Hindlimb muscle (tissue), 1 donor: ENCODE measurements at regions not wholly inside any gene's neighbourhood (a gene's known extent, or its start where the extent isn't known, plus 50 kb on each side); places are given as distances from the start of the nearest gene placed in this dataset.

Experiments used
- DNase-seq: peaks from one replicate; pipeline ENCODE4 v3.0.0-alpha.2; 2013

DNA sequence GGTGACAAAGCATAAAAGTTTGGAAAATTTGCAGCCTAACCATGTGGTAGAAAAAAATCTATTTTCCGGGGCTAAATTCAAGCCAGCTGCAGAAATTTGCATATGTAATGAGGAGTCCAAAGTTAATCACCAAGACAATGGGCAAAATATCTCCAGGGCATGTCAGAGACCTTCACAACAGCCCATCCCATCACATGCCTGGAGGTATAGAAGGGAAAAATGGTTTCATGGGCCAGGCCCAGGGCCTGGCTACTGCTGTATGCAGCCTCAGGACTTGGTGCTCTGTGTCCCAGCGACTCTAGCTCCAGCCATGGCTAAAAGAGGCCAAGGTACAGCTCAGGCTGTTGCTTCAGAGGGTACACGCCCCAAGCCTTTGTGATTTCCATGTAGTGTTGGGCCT, 655.8 kb upstream of the MGAT4C start:
- no peak for DNase-seq

DNA sequence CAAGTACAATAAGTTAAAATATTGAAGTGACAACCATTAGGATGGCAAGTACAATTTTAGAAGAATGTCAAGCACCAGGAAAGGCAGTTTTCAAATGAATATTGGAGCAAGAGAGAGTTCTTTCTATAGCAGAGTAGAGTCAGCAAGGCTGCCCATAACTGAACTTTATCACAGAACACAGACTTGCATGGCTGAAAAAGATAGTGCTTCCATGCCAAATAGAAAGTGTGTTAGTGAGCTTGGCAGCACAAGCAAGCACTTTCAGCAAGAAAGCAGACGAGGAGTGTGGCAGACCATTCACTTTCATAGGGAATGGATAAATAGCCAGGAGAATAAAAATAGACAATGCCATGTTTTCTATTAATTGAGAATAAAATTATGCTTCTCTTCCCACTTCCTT, 647.0 kb upstream of the MGAT4C start:
- DNase-seq = no peak

- no peak for DNase-seq
These were observed 604.6 kb upstream of the MGAT4C start for GRCh38 chr12:86860776-86861175.

GRCh38 chr12:86852451-86852850, 596.3 kb upstream of the MGAT4C start:
- DNase-seq = no peak

DNA sequence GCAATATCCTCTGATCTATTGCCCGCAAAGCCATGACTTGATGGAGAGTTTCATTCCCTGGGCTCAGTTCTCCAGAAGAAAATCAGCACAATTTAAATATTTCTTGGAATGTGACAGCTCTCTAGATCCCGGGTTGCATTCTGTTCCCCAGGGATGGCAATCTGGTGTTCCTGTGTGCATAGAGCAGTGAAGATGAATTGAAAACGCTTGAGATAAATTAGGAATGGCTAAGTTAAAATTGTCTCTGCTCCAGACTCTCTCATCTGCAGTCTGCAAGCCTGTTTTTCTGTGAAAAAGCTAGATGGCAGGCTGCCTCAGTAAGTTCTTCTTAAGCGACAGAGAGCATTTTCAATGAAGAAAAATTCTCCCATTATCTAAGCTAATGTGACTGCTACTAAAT, 582.5 kb upstream of the MGAT4C start:
- DNase-seq = peak; percentile 74

GRCh38 chr12:86838260-86838659, 582.1 kb upstream of the MGAT4C start:
- no peak for DNase-seq

DNA sequence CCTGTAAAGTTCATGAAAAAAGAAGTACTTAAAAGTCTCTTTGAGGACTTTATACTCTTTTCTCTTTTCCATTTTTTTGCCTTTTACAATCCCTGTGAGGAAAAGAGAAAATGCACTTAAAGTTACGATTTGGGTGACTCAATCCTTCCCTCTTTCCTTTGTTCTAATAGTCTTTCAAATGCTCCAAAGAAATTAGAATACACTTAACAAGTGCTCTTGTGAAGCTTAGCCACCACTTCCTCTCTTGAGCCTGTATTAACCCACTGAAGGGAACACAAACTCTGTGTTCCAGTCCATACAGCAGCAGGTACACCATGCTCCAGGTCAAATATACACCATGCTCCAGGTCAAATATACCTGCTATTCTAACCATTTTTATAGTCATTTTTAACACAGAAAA, 581.1 kb upstream of the MGAT4C start:
- DNase-seq = no peak

DNA sequence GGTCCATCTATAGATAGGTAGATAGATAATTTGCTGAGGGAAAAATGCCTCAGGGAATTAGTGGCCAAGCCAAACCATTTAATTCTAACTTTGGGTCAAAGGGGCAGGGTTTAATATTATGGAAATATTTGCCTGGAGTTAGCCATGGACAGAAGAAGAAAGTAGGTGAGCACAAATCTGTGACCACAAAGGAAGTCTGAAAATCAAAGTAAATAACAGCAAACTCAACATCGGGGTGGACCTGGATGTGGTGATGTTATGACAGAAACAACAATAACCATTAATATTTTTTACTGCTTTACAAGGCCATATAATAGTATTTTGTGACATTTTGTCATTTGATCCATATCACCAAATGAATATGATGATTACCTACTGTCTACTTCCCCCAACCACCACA, 578.0 kb upstream of the MGAT4C start:
- no peak for DNase-seq

GRCh38 chr12:86827409-86827808, 571.2 kb upstream of the MGAT4C start:
- no peak for DNase-seq

DNA sequence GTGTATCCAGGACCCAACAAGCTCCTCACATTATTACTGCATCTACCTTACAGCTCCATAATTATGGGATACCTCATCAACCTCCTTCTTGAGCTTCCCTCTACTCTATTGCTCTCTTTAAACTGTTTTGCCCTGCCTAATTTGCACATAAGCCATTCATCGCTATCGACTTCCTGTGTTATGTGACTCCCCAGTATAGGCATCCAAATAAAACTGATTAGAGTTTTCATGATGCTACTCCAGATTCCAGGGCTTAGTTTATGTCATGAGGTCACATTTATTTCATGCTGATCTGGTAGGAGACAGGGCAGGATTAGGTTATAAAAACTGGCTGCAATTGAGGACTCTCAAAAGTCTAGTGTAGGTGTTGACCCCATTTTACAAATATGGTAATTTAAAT, 569.9 kb upstream of the MGAT4C start:
- DNase-seq = no peak

- DNase-seq = no peak
These were observed 545.2 kb upstream of the MGAT4C start for GRCh38 chr12:86801439-86801838.

DNA sequence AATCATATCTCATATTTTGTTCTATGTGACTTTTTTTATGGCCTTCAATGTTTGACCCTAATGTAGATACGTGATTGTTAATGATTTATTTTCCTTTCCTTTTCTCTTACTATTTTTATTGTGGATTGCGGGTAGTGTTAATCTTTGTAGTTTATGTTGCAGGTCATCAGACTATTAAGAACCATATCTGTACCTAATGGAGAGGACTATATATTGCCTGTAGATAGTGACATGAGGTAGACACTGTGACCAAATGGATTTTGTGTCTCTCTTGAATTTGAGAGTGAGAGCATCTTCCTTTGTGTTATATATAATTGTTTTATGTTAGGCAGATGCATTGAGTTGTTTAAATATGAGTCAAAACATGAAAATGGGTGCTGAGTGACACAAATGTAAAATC, 543.4 kb upstream of the MGAT4C start:
- DNase-seq = no peak

DNA sequence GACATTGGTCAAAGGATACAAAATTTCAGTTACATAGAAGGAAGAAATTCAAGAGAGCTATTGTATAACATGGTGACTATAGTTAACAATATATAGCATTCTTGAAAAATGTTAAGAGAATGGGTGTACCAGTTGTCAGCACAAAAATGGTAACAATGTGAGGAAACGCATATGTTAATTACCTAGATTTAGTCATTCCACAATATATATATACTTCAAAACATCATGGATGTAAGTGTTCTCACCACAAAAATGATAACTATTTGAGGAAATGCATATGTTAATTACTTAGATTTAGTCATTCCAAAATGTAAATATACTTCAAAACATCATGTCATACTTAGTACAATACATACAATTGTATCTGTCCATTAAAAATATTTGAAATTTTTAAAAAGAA, 540.4 kb upstream of the MGAT4C start:
- DNase-seq = no peak

GRCh38 chr12:86788661-86789060, 532.5 kb upstream of the MGAT4C start:
- no peak for DNase-seq

DNA sequence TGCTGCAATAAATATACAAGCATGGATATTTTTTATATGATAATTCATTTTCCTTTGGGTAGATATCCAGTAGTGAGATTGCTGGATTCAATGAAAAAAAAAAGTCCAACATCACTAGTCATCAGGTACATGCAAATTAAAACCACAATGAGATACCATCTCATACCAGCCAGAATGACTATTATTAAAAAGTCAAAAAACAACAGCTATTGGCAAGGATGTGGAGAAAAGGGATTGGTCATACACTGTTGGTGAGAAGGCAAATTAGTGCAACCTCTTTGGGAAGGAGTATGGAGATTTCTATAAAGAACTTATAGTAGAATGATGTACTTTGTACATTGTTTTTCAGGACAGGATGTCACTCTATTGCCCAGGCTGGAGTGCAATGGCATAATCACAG, 531.2 kb upstream of the MGAT4C start:
- no peak for DNase-seq

DNA sequence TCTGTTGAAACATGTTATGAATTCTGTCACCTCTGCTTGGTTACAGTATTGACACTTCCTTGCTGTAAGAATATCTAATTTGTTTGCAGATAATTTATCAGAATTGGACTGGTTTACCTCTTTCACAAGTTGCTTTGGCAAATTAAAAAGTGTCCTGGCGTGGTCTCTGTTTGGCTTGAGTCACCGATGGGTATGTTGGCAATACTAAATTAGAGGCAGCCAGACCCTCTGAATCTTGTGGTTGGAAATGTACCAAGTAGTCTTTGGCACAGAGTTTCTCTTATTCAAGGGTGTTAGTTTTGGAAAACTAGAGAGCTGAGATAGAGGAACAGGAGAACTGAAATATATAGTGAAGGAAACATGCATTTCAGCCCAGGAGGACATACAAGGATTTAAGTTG, 521.1 kb upstream of the MGAT4C start:
- DNase-seq = no peak

GRCh38 chr12:86774841-86775388, 518.7 kb upstream of the MGAT4C start:
- DNase-seq = no peak

GRCh38 chr12:86772696-86773095, 516.5 kb upstream of the MGAT4C start:
- no peak for DNase-seq

DNA sequence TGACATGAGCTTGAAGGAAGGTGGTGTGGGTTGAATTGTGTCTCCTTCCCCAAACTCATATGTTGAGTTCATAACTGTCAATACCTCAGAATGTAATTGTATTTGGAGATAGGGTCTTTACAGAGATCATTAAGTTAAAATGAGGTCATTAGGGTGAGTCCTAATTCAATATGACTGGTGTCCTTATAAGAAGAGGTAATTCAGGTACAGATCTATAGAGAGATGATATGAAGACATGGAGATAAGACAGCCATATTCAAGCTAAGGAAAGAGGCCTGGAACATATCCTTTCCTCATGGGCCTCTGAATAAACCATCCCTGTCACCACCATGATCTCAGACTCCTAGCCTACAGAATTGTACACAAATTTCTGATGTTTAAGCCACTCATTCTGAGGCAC, 514.7 kb upstream of the MGAT4C start:
- no peak for DNase-seq

GRCh38 chr12:86748894-86749293, 492.7 kb upstream of the MGAT4C start:
- no peak for DNase-seq

DNA sequence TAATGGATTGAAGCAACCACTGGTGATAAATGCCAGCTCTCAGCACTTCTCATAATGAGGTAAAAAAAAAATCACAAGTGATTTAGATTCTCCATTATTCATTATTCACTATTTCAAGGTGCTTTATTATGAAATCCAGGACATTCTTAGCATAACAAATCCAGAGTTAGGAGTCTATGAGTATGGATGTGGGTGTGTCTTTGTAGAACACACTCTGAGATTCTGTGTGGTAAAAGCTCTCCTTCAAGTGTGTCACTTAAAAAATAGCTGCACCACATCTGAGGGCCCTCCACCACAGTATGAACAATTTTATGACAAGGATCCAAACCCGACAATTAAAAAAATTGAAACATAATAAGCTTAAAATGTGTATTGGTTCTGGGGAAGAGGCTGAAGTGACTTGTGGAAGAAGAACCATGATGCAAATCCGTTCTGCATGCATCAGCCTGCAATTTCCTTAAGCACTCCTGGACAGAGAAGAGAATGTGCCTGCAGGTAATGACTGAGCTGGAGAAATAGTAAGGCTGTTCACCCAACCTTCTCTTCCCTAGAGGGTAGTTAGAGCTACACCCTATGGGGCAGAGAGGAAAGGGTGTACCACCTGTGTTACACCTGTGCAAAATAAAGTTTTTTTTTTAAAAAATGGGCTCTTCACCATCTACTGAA, 488.5 kb upstream of the MGAT4C start:
- no peak for DNase-seq

GRCh38 chr12:86743875-86744536, 487.8 kb upstream of the MGAT4C start:
- DNase-seq = no peak

DNA sequence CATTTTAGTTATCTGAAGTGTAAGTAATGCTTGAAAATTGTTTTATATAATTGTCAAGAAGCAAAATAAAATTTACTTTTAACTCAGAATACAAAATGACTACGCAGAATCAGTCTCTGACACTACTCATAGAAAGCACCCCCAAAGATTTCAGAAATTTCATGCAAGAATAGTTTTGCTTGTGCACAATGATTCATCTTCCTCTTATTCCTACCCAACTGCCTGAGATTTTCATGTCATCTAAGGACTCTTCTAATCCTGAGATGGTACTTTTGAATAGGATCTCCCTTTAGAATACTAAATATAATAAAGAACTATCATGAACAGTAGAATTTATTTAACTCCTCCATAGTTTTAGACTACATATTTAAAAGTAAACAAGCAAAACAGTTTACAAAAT, 485.3 kb upstream of the MGAT4C start:
- DNase-seq = no peak

DNA sequence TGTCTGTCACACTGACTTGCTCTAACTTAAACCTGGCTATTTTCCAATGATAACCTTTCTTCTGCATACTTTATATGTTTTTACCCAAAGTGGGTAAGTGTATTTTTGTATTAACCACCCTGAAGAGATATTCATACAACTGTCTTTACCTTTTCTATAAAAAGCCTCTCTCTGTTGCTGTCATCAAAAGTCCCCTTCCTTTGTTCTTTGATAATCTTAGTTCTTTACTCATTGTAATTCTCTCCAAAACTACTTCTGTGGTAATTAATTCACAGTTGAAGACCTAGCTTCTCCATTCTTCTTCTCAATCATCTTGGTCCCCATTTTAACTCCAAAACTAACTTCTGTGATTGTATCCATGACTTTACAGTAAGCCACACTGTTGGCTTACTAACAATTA, 479.7 kb upstream of the MGAT4C start:
- DNase-seq = no peak

- DNase-seq = no peak
These were observed 478.9 kb upstream of the MGAT4C start for GRCh38 chr12:86735072-86735471.
